SK-N-SH (cell line): ENCODE measurements at regions not wholly inside any gene's neighbourhood (a gene's known extent, or its start where the extent isn't known, plus 50 kb on each side); places are given as distances from the start of the nearest gene placed in this dataset.

Source experiments
- CTCF ChIA-PET: fragments of 300-600, 350-600 bp; formaldehyde crosslinking; extraction: SDS; loops from one replicate; lab custom pipeline; 2021; lab: Yijun Ruan, JAX
- POLR2A ChIA-PET: fragments of 350-600 bp; sonication (Branson Sonifier 250); formaldehyde crosslinking; extraction: SDS; loops from one replicate; lab custom pipeline; 2020; ENCODE audit warnings: antibody characterized with exemption, inconsistent platforms; lab: Yijun Ruan, JAX
- DNase-seq: peaks from one replicate; pipeline ENCODE4 v3.0.0; 2012
- H2AFZ ChIP-seq: fragments of 200-600 bp; sonication (generic); 2 replicates; pipeline ENCODE4 v1.8.1; 2016; ENCODE audit warnings: antibody characterized with exemption, mild to moderate bottlenecking, low read depth
- H3F3A ChIP-seq: fragments of 200-600 bp; sonication (generic); replicated peaks from 2 replicates; pipeline ENCODE3; 2016; ENCODE audit warnings: antibody characterized with exemption, mild to moderate bottlenecking; ENCODE audit not compliant: insufficient read depth
- H3K27ac ChIP-seq, 2 experiments: fragments of 200-500 bp in 1 of 2; fragments of 200-600 bp in 1 of 2; sonication (Bioruptor generic) in 1 of 2; sonication (generic), shearing (Covaris generic) in 1 of 2; 2 replicates each; pipeline versions ENCODE4 v1.5.1 to v1.6.1; 2014 to 2016; ENCODE audit warnings: low read depth in 2 of 2, inconsistent platforms in 1 of 2, low read length in 1 of 2, mild to moderate bottlenecking in 1 of 2, mixed read lengths in 1 of 2
- H3K27me3 ChIP-seq: fragments of 200-600 bp; sonication (generic), shearing (Covaris generic); 2 replicates; pipeline ENCODE4 v1.6.1; 2016; ENCODE audit warnings: mixed run types; ENCODE audit not compliant: insufficient read depth
- H3K36me3 ChIP-seq, 2 experiments: fragments of 200-500 bp in 1 of 2; fragments of 200-600 bp in 1 of 2; sonication (Bioruptor generic) in 1 of 2; sonication (generic) in 1 of 2; replicated peaks in 1 of 2; 2 replicates each; pipeline versions ENCODE3 to v1.5.1; 2014 to 2016; ENCODE audit warnings: low read length in 1 of 2, mild to moderate bottlenecking in 1 of 2; ENCODE audit not compliant: insufficient read depth in 2 of 2, control insufficient read depth in 1 of 2
- H3K4me1 ChIP-seq, 2 experiments: fragments of 200-500 bp in 1 of 2; fragments of 200-600 bp in 1 of 2; sonication (Bioruptor generic) in 1 of 2; sonication (generic), shearing (Covaris generic) in 1 of 2; 2 replicates each; pipeline versions ENCODE4 v1.5.1 to v1.6.1; 2014 to 2016; ENCODE audit warnings: low read depth in 1 of 2, low read length in 1 of 2, mixed run types in 1 of 2; ENCODE audit not compliant: insufficient read depth in 2 of 2, control insufficient read depth in 1 of 2
- H3K4me2 ChIP-seq: fragments of 200-600 bp; sonication (generic), shearing (Covaris generic); 2 replicates; pipeline ENCODE4 v1.6.1; 2017; ENCODE audit warnings: mixed run types
- H3K4me3 ChIP-seq, 2 experiments: fragments of 200-500 bp in 1 of 2; fragments of 200-600 bp in 1 of 2; sonication (Bioruptor generic) in 1 of 2; sonication (generic), shearing (Covaris generic) in 1 of 2; 2 replicates each; pipeline versions ENCODE4 v1.5.1 to v1.8.1; 2014 to 2016; ENCODE audit warnings: low read depth in 2 of 2, inconsistent platforms in 1 of 2, low read length in 1 of 2, mild to moderate bottlenecking in 1 of 2, mixed read lengths in 1 of 2, moderate library complexity in 1 of 2
- H3K79me2 ChIP-seq: fragments of 200-600 bp; sonication (generic); 2 replicates; pipeline ENCODE4 v1.8.1; 2017; ENCODE audit warnings: mild to moderate bottlenecking; ENCODE audit not compliant: insufficient read depth
- H3K9ac ChIP-seq: fragments of 200-600 bp; sonication (generic); 2 replicates; pipeline ENCODE4 v1.6.1; 2017; ENCODE audit warnings: mixed run types
- H3K9me2 ChIP-seq: fragments of 200-600 bp; sonication (generic); 2 replicates; pipeline ENCODE4 v1.6.1; 2017; ENCODE audit warnings: mixed run types
- H3K9me3 ChIP-seq: fragments of 200-600 bp; sonication (generic); 2 replicates; pipeline ENCODE4 v1.6.1; 2017; ENCODE audit warnings: mixed run types, mild to moderate bottlenecking, moderate library complexity
- H4K20me1 ChIP-seq: fragments of 200-600 bp; sonication (generic); 2 replicates; pipeline ENCODE4 v1.6.1; 2017; ENCODE audit warnings: mild to moderate bottlenecking, mixed run types; ENCODE audit not compliant: insufficient read depth
- CTCF ChIP-seq: fragments of 200-600 bp; sonication (generic); IDR thresholded peaks from 2 replicates; pipeline ENCODE4 v1.6.1; 2017; ENCODE audit warnings: antibody characterized with exemption, mild to moderate bottlenecking, moderate library complexity
- EP300 ChIP-seq, 2 experiments: IDR thresholded peaks; 2 replicates each; pipeline versions ENCODE4 v1.4.0 to v1.6.1; 2012; ENCODE audit warnings: borderline replicate concordance in 1 of 2, low read depth in 1 of 2, low read length in 1 of 2
- FOSL2 ChIP-seq: IDR thresholded peaks from 2 replicates; pipeline ENCODE4 v1.4.0; 2012; ENCODE audit warnings: low read depth, mild to moderate bottlenecking, moderate library complexity, borderline replicate concordance
- JUND ChIP-seq: IDR thresholded peaks from 2 replicates; pipeline ENCODE4 v1.4.0; 2012
- MEF2A ChIP-seq: IDR thresholded peaks from 2 replicates; pipeline ENCODE4 v1.4.0; 2012; ENCODE audit warnings: low read depth, borderline replicate concordance
- MXI1 ChIP-seq: IDR thresholded peaks from 2 replicates; pipeline ENCODE4 v1.6.1; 2012; ENCODE audit warnings: mild to moderate bottlenecking, low read depth, low read length, improper control_type of control experiment
- PBX3 ChIP-seq: IDR thresholded peaks from 2 replicates; pipeline ENCODE4; 2012
- RAD21 ChIP-seq: IDR thresholded peaks from 2 replicates; pipeline ENCODE4 v1.6.1; 2012; ENCODE audit warnings: mild to moderate bottlenecking, low read length
- RFX5 ChIP-seq: IDR thresholded peaks from 2 replicates; pipeline ENCODE4 v1.6.1; 2012; ENCODE audit warnings: mild to moderate bottlenecking, improper control_type of control experiment, low read length
- RXRA ChIP-seq: IDR thresholded peaks from 2 replicates; pipeline ENCODE4 v1.4.0; 2012; ENCODE audit warnings: low read depth, mild to moderate bottlenecking, borderline replicate concordance
- TAF1 ChIP-seq: IDR thresholded peaks from 2 replicates; pipeline ENCODE4 v1.6.1; 2012; ENCODE audit warnings: low read depth, mild to moderate bottlenecking, low read length, moderate library complexity, borderline replicate concordance
- YY1 ChIP-seq: IDR thresholded peaks from 2 replicates; pipeline ENCODE4 v1.4.0; 2012; ENCODE audit warnings: low read depth, mild to moderate bottlenecking
- whole genome bisulfite sequencing: methylation state at CpG from one replicate; pipeline ENCODE4 v1.1.6; 2017; ENCODE audit warnings: low lambda C conversion rate; 5-methylcytosine and 5-hydroxymethylcytosine counted together

DNA sequence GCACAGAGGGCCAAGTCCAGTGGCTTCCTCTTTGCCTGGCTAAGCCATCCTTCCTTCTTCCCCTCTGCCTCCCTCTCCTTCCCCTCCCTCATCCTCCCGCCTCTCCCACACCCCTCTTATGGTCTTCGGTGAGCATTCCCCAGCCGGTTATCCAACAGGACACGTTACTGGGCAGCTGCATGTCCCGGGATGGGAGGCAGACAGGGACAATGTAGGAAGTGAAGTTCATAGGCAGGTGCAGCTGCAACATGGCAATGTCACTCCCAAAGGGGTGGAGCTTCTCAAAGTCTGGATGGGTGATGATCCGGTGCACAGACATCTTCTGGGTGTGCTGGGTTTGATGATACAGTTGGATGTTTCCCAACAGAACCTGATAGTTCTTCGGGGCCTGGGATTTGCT is 71.4 kb upstream of the SPTLC1 start:
- Histone ChIP-seq H3K27me3 (no peaks in the 10 kb centered on the region), H2AFZ (no peak overlapping the region), H3K9me3 (no peaks in the 10 kb centered on the region), H3K79me2 (no peaks in the 10 kb centered on the region), H3K27ac (no peak overlapping the region)
- POLR2A ChIA-PET = no interaction called here
- no peak for TF ChIP-seq YY1
- TF ChIP-seq MEF2A = no peak
- TF ChIP-seq TAF1 = no peak
- TF ChIP-seq EP300 (IDR thresholded peaks at IDR 0.05; ENCODE audit: borderline replicate concordance in 1 of 2, low read depth in 1 of 2, low read length in 1 of 2) = no peak
- TF ChIP-seq, all 33 proteins: peak for 0
- H4K20me1 ChIP-seq = no peaks in the 10 kb centered on the region
- DNase-seq = no peak
- no peaks in the 10 kb centered on the region for H3K4me1 ChIP-seq
- H3K9me2 ChIP-seq = no peaks in the 10 kb centered on the region
- CTCF ChIA-PET = interaction anchor here (1.2 kb wide), 1 partner anchor 48 kb away, joined by 6 read pairs; no protein-coding TSS in a partner anchor
- no peak overlapping the region for H3K4me3 ChIP-seq
- no peaks in the 10 kb centered on the region for H3K36me3 ChIP-seq
- 56% methylated on average over 6 of the region's 7 CpGs for WGBS
- H3K4me2 ChIP-seq = no peak overlapping the region
- no peaks in the 10 kb centered on the region for H3F3A ChIP-seq
- H3K9ac ChIP-seq = no peak overlapping the region

DNA sequence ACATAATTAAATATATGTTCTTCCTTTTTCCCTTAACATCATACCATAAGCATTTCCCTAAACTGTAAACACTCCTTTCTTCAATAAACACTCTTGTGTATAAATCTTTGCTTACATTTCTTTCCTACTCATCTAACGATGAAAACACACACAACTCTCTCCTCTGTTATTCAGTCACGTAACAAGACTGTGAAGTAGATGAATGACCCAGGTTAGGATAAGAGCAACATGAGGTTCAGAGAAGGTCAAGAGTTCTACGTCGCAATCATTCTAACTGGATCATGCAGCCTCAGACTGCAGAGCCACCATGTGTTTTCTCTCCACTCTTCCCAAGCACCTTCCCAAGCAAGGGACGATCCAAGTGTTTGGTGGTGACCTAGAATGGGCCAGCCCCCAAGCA is 70.5 kb upstream of the SPTLC1 start:
- no peak for TF ChIP-seq FOSL2
- TF ChIP-seq CTCF = no peak
- no peak for TF ChIP-seq MXI1
- TF ChIP-seq RXRA = no peak
- no peak for TF ChIP-seq RFX5
- no peak for TF ChIP-seq JUND
- TF ChIP-seq RAD21 = no peak
- TF ChIP-seq PBX3 = no peak
- TF ChIP-seq, all 33 proteins: peak for 0
- DNase-seq = no peak
- H3K27me3 ChIP-seq = no peaks in the 10 kb centered on the region
- ChIA-PET CTCF (no interaction called here), POLR2A (no interaction called here)
- H3K4me2 ChIP-seq = no peak overlapping the region
- 88% methylated on average over 5 of the region's 5 CpGs for WGBS
- H3F3A ChIP-seq = no peaks in the 10 kb centered on the region
- no peaks in the 10 kb centered on the region for H4K20me1 ChIP-seq
- H3K4me3 ChIP-seq = no peak overlapping the region
- H3K4me1 ChIP-seq = no peaks in the 10 kb centered on the region; a peak in 1 of 4 replicates
- no peak overlapping the region for H3K9ac ChIP-seq
- H3K9me3 ChIP-seq = no peaks in the 10 kb centered on the region
- H3K36me3 ChIP-seq = no peaks in the 10 kb centered on the region
- no peak overlapping the region for H3K27ac ChIP-seq
- H3K9me2 ChIP-seq = no peaks in the 10 kb centered on the region
- no peak overlapping the region for H2AFZ ChIP-seq
- no peaks in the 10 kb centered on the region for H3K79me2 ChIP-seq
